Activated CD4-positive, alpha-beta T cell treated with anti-CD3 and anti-CD28 coated beads for 36 hours (primary cell): ENCODE measurements at regions not wholly inside any gene's neighbourhood (a gene's known extent, or its start where the extent isn't known, plus 50 kb on each side); places are given as distances from the start of the nearest gene placed in this dataset.
A peak's percentile ranks its signal among the peaks of the same experiment; 100 is the strongest.

ENCODE experiments used
- ATAC-seq: fragments of 200-7000 bp; cut with Tn5 transposase; one replicate; pipeline ENCODE4 v1.10.0; 2021; ENCODE audit warnings: mild to moderate bottlenecking, moderate library complexity
- CTCF ChIA-PET: fragments of 350-600 bp; sonication (Branson Sonifier 250); formaldehyde crosslinking; loops from one replicate; lab custom pipeline; 2021; ENCODE audit warnings: antibody characterized with exemption; lab: Charles Lee
- POLR2A ChIA-PET: fragments of 350-600 bp; sonication (Branson Sonifier 250); formaldehyde crosslinking; loops from one replicate; lab custom pipeline; 2021; ENCODE audit warnings: antibody characterized with exemption, inconsistent platforms; lab: Charles Lee
- DNase-seq: peaks from one replicate; pipeline ENCODE4 v3.0.0-alpha.2; 2020
- H3K27ac Mint-ChIP-seq: one replicate; pipeline ENCODE4 v1.8.0; 2021; ENCODE audit warnings: mixed read lengths
- H3K27me3 Mint-ChIP-seq: one replicate; pipeline ENCODE4 v1.8.0; 2021; ENCODE audit warnings: mixed read lengths
- H3K36me3 Mint-ChIP-seq: one replicate; pipeline ENCODE4 v1.8.0; 2021; ENCODE audit warnings: low read depth, mixed read lengths
- H3K4me1 Mint-ChIP-seq: one replicate; pipeline ENCODE4 v1.8.0; 2021; ENCODE audit warnings: mixed read lengths
- H3K4me3 Mint-ChIP-seq: one replicate; pipeline ENCODE4 v1.8.0; 2021; ENCODE audit warnings: mild to moderate bottlenecking, moderate library complexity, mixed read lengths
- H3K9me3 Mint-ChIP-seq: one replicate; pipeline ENCODE4 v1.8.0; 2021; ENCODE audit warnings: low read depth, mixed read lengths
- intact Hi-C, 2 experiments: fragments of 100-400 bp; cut with DNase I in 1 of 2; cut with micrococcal nuclease in 1 of 2; formaldehyde crosslinking; loops; one replicate each; pipeline versions ENCODE4 v1.14.2 to v1.15.1; 2022 to 2024; cut with DNase I, micrococcal nuclease

DNA sequence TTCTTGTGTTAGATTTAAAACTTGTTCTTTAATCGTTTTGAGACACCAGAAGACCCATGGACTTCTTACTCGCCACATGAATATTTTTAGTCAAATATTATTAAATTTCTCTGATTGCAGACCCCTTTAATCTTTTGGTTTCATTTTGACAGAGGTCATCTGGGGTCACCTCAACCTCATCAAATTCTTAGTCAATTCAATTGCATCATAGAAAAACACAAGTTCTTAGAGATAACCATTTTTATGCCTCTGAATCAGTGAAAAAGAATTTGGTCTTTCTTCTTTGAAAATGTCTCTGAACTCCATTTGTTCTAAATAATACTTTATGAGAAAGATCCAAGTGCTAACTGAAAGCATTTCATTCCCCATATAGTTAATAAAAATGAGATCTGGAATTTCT, 55.2 kb upstream of the CBLN4 start:
- Mint-ChIP-seq H3K9me3 (peaks cover 15% of the 10 kb centered on the region), H3K4me3 (no peak overlapping the region), H3K36me3 (no peaks in the 10 kb centered on the region), H3K27me3 (no peaks in the 10 kb centered on the region), H3K27ac (no peak overlapping the region), H3K4me1 (no peaks in the 10 kb centered on the region)
- ATAC-seq = no peak
- ChIA-PET CTCF (interaction anchor here (0.7 kb wide), 1 partner anchor 154 kb away, joined by 3 read pairs; no protein-coding TSS in a partner anchor), POLR2A (no interaction called here)
- DNase-seq = no peak
- intact Hi-C loops = no loop called here

GRCh38 chr20:56069016-56069415, 63.7 kb upstream of the CBLN4 start:
- Mint-ChIP-seq H3K4me1 (no peaks in the 10 kb centered on the region), H3K27ac (no peak overlapping the region), H3K36me3 (no peaks in the 10 kb centered on the region), H3K9me3 (peaks cover 14% of the 10 kb centered on the region), H3K27me3 (no peaks in the 10 kb centered on the region), H3K4me3 (no peak overlapping the region)
- DNase-seq (no peak), ATAC-seq (no peak)
- ChIA-PET POLR2A (no interaction called here), CTCF (no interaction called here)
- intact Hi-C loops = no loop called here

GRCh38 chr20:56072165-56072564, 66.8 kb upstream of the CBLN4 start:
- Mint-ChIP-seq H3K4me1 (no peaks in the 10 kb centered on the region), H3K4me3 (no peak overlapping the region), H3K36me3 (no peaks in the 10 kb centered on the region), H3K9me3 (peaks cover 11% of the 10 kb centered on the region), H3K27me3 (peaks cover 2% of the 10 kb centered on the region), H3K27ac (no peak overlapping the region)
- ChIA-PET CTCF (no interaction called here), POLR2A (no interaction called here)
- ATAC-seq (no peak), DNase-seq (no peak)
- intact Hi-C loops = no loop called here

GRCh38 chr20:56088375-56088774, 83.1 kb upstream of the CBLN4 start:
- ATAC-seq (no peak), DNase-seq (no peak)
- ChIA-PET POLR2A (no interaction called here), CTCF (no interaction called here)
- Mint-ChIP-seq H3K27me3 (peaks cover 4% of the 10 kb centered on the region), H3K4me3 (no peak overlapping the region), H3K36me3 (no peaks in the 10 kb centered on the region), H3K4me1 (no peaks in the 10 kb centered on the region), H3K9me3 (peaks cover 5% of the 10 kb centered on the region), H3K27ac (no peak overlapping the region)
- intact Hi-C loops = no loop called here

GRCh38 chr20:56091628-56092234, 86.4 kb upstream of the CBLN4 start:
- ATAC-seq = no peak
- Mint-ChIP-seq H3K4me3 (no peak overlapping the region), H3K9me3 (peaks cover 21% of the 10 kb centered on the region), H3K27me3 (peaks cover 4% of the 10 kb centered on the region), H3K36me3 (no peaks in the 10 kb centered on the region), H3K27ac (no peak overlapping the region), H3K4me1 (no peaks in the 10 kb centered on the region)
- intact Hi-C loops = no loop called here
- ChIA-PET POLR2A (no interaction called here), CTCF (no interaction called here)
- DNase-seq = peak; percentile 6

GRCh38 chr20:56094228-56094627, 88.9 kb upstream of the CBLN4 start:
- Mint-ChIP-seq H3K36me3 (no peaks in the 10 kb centered on the region), H3K27ac (no peak overlapping the region), H3K4me1 (no peaks in the 10 kb centered on the region), H3K27me3 (peaks cover 2% of the 10 kb centered on the region), H3K4me3 (no peak overlapping the region), H3K9me3 (peaks cover 21% of the 10 kb centered on the region)
- DNase-seq (no peak), ATAC-seq (no peak)
- POLR2A ChIA-PET = no interaction called here
- CTCF ChIA-PET = no interaction called here
- intact Hi-C loops = no loop called here

DNA sequence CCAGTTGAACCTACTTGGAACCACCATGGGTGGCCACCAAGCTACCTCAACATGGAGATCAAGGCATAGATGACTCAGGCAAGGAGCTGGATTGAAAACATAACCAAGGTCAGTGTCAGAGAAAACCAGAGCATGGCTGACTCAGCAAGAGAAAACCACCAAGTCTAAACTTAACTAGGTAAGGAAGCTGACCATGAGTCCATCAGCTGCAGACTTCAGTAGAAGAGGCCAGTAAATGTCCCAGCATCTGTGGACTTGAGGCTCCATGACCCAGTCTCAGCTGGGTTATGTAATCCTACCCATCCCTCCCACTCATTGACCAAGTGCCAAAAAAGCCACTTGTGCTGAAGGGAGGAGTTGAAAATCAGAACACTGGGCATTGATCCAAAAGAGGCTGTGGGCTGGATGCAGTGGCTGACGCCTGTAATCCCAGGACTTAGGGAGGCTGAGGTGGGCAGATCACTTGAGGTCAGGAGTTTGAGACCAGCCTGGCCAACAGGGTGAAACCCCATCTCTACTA, 93.7 kb upstream of the CBLN4 start:
- no peak overlapping the region for H3K4me3 Mint-ChIP-seq
- ChIA-PET POLR2A (interaction anchor here (0.6 kb wide), 1 partner anchor 1233 kb away, joined by 5 read pairs; no protein-coding TSS in a partner anchor), CTCF (no interaction called here)
- no peak for ATAC-seq
- H3K27ac Mint-ChIP-seq = no peak overlapping the region
- intact Hi-C loops = no loop called here
- peaks cover 14% of the 10 kb centered on the region for H3K9me3 Mint-ChIP-seq
- no peaks in the 10 kb centered on the region for H3K4me1 Mint-ChIP-seq
- H3K36me3 Mint-ChIP-seq = no peaks in the 10 kb centered on the region
- H3K27me3 Mint-ChIP-seq = no peaks in the 10 kb centered on the region
- no peak for DNase-seq

GRCh38 chr20:56111961-56112730, 106.8 kb upstream of the CBLN4 start:
- H3K36me3 Mint-ChIP-seq = no peaks in the 10 kb centered on the region
- DNase-seq = no peak
- ATAC-seq = no peak
- peaks cover 7% of the 10 kb centered on the region for H3K9me3 Mint-ChIP-seq
- H3K27me3 Mint-ChIP-seq = no peaks in the 10 kb centered on the region
- CTCF ChIA-PET = no interaction called here
- H3K4me1 Mint-ChIP-seq = no peaks in the 10 kb centered on the region
- intact Hi-C loops = no loop called here
- POLR2A ChIA-PET = no interaction called here
- H3K4me3 Mint-ChIP-seq = no peak overlapping the region
- H3K27ac Mint-ChIP-seq = no peak overlapping the region

- Mint-ChIP-seq H3K27ac (no peak overlapping the region), H3K36me3 (no peaks in the 10 kb centered on the region), H3K4me3 (no peak overlapping the region), H3K4me1 (no peaks in the 10 kb centered on the region), H3K9me3 (peaks cover 7% of the 10 kb centered on the region), H3K27me3 (no peaks in the 10 kb centered on the region)
- CTCF ChIA-PET = no interaction called here
- ATAC-seq (no peak), DNase-seq (no peak)
- POLR2A ChIA-PET = no interaction called here
- intact Hi-C loops = no loop called here
Observed at GRCh38 chr20:56117350-56117749, 112.0 kb upstream of the CBLN4 start.

- intact Hi-C loops = no loop called here
- H3K9me3 Mint-ChIP-seq = peaks cover 3% of the 10 kb centered on the region
- no peaks in the 10 kb centered on the region for H3K4me1 Mint-ChIP-seq
- no peak overlapping the region for H3K27ac Mint-ChIP-seq
- H3K4me3 Mint-ChIP-seq = no peak overlapping the region
- no peak for ATAC-seq
- ChIA-PET POLR2A (no interaction called here), CTCF (no interaction called here)
- H3K27me3 Mint-ChIP-seq = no peaks in the 10 kb centered on the region
- H3K36me3 Mint-ChIP-seq = no peaks in the 10 kb centered on the region
- no peak for DNase-seq
Observed at GRCh38 chr20:56121850-56122249, 116.5 kb upstream of the CBLN4 start.

GRCh38 chr20:56143759-56144158, 104.8 kb upstream of the MC3R start:
- Mint-ChIP-seq H3K36me3 (no peaks in the 10 kb centered on the region), H3K27ac (no peak overlapping the region), H3K4me3 (no peak overlapping the region), H3K27me3 (peaks cover 2% of the 10 kb centered on the region), H3K4me1 (no peaks in the 10 kb centered on the region), H3K9me3 (peaks cover 11% of the 10 kb centered on the region)
- DNase-seq (no peak), ATAC-seq (no peak)
- ChIA-PET CTCF (no interaction called here), POLR2A (no interaction called here)
- intact Hi-C loops = no loop called here

DNA sequence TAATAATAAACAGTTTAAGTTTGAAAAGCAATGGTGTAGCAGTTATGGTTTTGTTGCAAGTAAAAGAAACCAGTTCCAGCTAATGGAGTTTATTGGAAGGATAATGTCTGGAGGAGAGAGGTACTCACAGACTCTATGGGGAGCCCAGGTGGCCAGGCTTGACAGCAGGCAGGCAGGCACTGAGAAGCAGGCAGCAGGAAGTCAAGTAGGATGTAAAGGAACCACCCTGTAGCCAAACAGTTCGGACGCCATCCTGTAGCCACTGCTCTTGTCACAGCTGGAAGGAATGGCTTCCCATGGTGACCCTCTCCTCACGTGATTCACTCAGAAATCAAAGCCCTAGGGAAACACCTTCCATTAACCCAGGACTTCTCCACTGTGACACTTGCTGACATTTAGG, 96.7 kb upstream of the MC3R start:
- CTCF ChIA-PET = no interaction called here
- intact Hi-C loops = no loop called here
- no peak for DNase-seq
- POLR2A ChIA-PET = no interaction called here
- Mint-ChIP-seq H3K27ac (no peak overlapping the region), H3K9me3 (no peaks in the 10 kb centered on the region), H3K27me3 (peaks cover 6% of the 10 kb centered on the region), H3K4me3 (no peak overlapping the region), H3K36me3 (no peaks in the 10 kb centered on the region), H3K4me1 (no peaks in the 10 kb centered on the region)
- ATAC-seq = no peak
